Neural crest cell (in vitro differentiated cells): ENCODE measurements at regions not wholly inside any gene's neighbourhood (a gene's known extent, or its start where the extent isn't known, plus 50 kb on each side); places are given as distances from the start of the nearest gene placed in this dataset.
"Not testable (repeated sequence)": the region's sequence is repeated elsewhere in the genome, so short reads cannot be mapped to it uniquely, and the experiment has no call there.

Source experiments
- DNase-seq: peaks from one replicate; pipeline ENCODE4 v3.0.0; 2021; ENCODE audit warnings: low read depth, mixed read lengths, low spot score
- H3K27ac Mint-ChIP-seq: one replicate; pipeline ENCODE4 v1.8.0; 2021; ENCODE audit warnings: mild to moderate bottlenecking, mixed read lengths; ENCODE audit not compliant: unreplicated experiment
- H3K27me3 Mint-ChIP-seq: 2 replicates; pipeline ENCODE4 v1.8.0; 2021; ENCODE audit warnings: low read depth, mild to moderate bottlenecking, mixed read lengths
- H3K36me3 Mint-ChIP-seq: 2 replicates; pipeline ENCODE4 v1.8.0; 2021; ENCODE audit warnings: low read depth, mild to moderate bottlenecking, mixed read lengths
- H3K4me1 Mint-ChIP-seq: 2 replicates; pipeline ENCODE4 v1.8.0; 2021; ENCODE audit warnings: mixed read lengths
- H3K4me3 Mint-ChIP-seq: one replicate; pipeline ENCODE4 v1.8.0; 2021; ENCODE audit warnings: mild to moderate bottlenecking, mixed read lengths
- H3K9me3 Mint-ChIP-seq: 2 replicates; pipeline ENCODE4 v1.8.0; 2021; ENCODE audit warnings: mixed read lengths
- TF ChIP-seq, protein P1 (sequence below): fragments of 200-600 bp; sonication (generic); conservative IDR thresholded peaks from 2 replicates; pipeline ENCODE4 v1.5.0; 2021; ENCODE audit warnings: antibody characterized with exemption, mild to moderate bottlenecking

GRCh38 chr2:187684174-187684573 lies 129.9 kb upstream of the TFPI start:
- Mint-ChIP-seq H3K27me3 (no peaks in the 10 kb centered on the region), H3K4me1 (peaks cover 6% of the 10 kb centered on the region), H3K4me3 (no peak overlapping the region), H3K36me3 (no peaks in the 10 kb centered on the region), H3K27ac (no peak overlapping the region), H3K9me3 (no peaks in the 10 kb centered on the region)
- DNase-seq = no peak
- TF ChIP-seq, protein P1, sequence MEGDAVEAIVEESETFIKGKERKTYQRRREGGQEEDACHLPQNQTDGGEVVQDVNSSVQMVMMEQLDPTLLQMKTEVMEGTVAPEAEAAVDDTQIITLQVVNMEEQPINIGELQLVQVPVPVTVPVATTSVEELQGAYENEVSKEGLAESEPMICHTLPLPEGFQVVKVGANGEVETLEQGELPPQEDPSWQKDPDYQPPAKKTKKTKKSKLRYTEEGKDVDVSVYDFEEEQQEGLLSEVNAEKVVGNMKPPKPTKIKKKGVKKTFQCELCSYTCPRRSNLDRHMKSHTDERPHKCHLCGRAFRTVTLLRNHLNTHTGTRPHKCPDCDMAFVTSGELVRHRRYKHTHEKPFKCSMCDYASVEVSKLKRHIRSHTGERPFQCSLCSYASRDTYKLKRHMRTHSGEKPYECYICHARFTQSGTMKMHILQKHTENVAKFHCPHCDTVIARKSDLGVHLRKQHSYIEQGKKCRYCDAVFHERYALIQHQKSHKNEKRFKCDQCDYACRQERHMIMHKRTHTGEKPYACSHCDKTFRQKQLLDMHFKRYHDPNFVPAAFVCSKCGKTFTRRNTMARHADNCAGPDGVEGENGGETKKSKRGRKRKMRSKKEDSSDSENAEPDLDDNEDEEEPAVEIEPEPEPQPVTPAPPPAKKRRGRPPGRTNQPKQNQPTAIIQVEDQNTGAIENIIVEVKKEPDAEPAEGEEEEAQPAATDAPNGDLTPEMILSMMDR = no peak

GRCh38 chr2:187686416-187687024 lies 132.3 kb upstream of the TFPI start:
- no peaks in the 10 kb centered on the region for H3K9me3 Mint-ChIP-seq
- no peaks in the 10 kb centered on the region for H3K36me3 Mint-ChIP-seq
- H3K27ac Mint-ChIP-seq = no peak overlapping the region
- TF ChIP-seq, protein P1 = no peak
- H3K27me3 Mint-ChIP-seq = no peaks in the 10 kb centered on the region
- DNase-seq = no peak
- no peak overlapping the region for H3K4me3 Mint-ChIP-seq
- peaks cover 6% of the 10 kb centered on the region for H3K4me1 Mint-ChIP-seq

DNA sequence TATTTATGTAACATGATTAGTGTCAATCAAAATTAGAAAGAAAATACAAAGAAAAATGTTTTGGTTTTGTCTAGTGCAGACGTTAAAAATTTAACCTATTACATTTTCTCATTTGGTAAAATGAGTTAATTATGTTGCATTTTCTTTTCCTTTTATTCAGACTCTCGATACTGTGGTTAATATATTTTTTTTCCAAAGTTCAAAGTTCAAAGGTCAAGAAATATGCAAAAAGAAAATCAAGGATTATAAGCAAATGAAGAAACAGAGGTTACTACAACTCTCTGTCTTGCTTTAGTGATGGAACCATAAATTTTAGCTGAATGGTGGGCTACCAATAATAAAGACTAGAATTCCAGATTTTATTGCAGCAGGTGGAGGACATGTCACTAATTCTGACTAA lies 133.3 kb upstream of the TFPI start:
- Mint-ChIP-seq H3K36me3 (no peaks in the 10 kb centered on the region), H3K9me3 (no peaks in the 10 kb centered on the region), H3K27me3 (no peaks in the 10 kb centered on the region), H3K4me3 (no peak overlapping the region), H3K4me1 (peaks cover 6% of the 10 kb centered on the region), H3K27ac (no peak overlapping the region)
- no peak for DNase-seq
- TF ChIP-seq, protein P1 = no peak

GRCh38 chr2:187689372-187689771 lies 135.1 kb upstream of the TFPI start:
- no peaks in the 10 kb centered on the region for H3K9me3 Mint-ChIP-seq
- no peaks in the 10 kb centered on the region for H3K27me3 Mint-ChIP-seq
- H3K4me3 Mint-ChIP-seq = no peak overlapping the region
- H3K4me1 Mint-ChIP-seq = peaks cover 6% of the 10 kb centered on the region
- no peaks in the 10 kb centered on the region for H3K36me3 Mint-ChIP-seq
- no peak overlapping the region for H3K27ac Mint-ChIP-seq
- no peak for DNase-seq
- TF ChIP-seq, protein P1 = no peak

GRCh38 chr2:187693923-187694322 lies 139.7 kb upstream of the TFPI start:
- TF ChIP-seq, protein P1 = no peak
- Mint-ChIP-seq H3K36me3 (no peaks in the 10 kb centered on the region), H3K4me1 (no peaks in the 10 kb centered on the region), H3K27ac (no peak overlapping the region), H3K4me3 (no peak overlapping the region), H3K9me3 (no peaks in the 10 kb centered on the region), H3K27me3 (no peaks in the 10 kb centered on the region)
- DNase-seq = no peak

- not testable (repeated sequence) for DNase-seq, H3K27me3 Mint-ChIP-seq, H3K36me3 Mint-ChIP-seq, H3K4me1 Mint-ChIP-seq, H3K4me3 Mint-ChIP-seq, H3K9me3 Mint-ChIP-seq, H3K27ac Mint-ChIP-seq
Measured at GRCh38 chr2:187696644-187697043, 142.4 kb upstream of the TFPI start.
